ENCODE measurements at regions not wholly inside any gene's neighbourhood (a gene's known extent, or its start where the extent isn't known, plus 50 kb on each side); places are given as distances from the start of the nearest gene placed in this dataset.

DNA sequence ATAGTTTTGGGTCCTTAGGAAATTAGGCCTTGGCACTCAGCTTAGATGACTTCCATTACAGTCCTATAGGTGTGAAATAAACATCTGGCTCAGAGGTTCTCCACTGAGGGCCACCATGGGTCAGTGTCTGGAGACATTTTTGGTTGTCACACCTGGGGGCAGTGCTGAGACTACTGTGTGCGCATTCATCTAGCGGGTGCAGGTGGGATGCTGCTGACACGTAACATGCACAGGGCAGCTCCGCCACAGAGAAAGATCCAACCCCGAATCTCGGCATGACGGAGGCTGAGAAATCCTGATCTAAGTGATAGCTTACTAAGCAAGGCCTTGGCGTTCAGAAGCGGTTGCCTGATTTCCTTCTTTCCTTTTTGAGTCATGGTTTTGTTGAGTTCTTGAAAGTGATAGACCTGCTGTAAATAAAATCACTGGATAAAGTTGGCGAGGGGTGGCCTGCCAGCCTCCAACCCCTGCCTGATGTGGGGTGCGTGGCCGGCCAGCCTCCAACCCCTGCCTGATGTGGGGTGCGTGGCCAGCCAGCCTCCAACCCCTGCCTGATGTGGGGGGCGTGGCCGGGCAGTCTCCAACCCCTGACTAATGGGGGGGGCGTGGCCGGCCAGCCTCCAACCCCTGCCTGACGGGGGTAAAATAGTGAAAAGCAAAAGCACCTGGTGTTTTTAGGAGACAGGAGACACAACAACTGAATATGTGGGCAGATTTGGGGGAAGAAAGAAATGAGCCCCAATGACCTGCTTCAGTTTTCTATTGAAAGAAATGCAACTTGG is 158.1 kb downstream of the CDH26 start:
- no peak for TF ChIP-seq EP300 (IDR thresholded peaks at IDR 0.05)
- no peak for TF ChIP-seq POLR2A (IDR thresholded peaks at IDR 0.05)
- no peak for TF ChIP-seq POLR2AphosphoS5 (IDR thresholded peaks at IDR 0.05)
- TF ChIP-seq, protein P1, sequence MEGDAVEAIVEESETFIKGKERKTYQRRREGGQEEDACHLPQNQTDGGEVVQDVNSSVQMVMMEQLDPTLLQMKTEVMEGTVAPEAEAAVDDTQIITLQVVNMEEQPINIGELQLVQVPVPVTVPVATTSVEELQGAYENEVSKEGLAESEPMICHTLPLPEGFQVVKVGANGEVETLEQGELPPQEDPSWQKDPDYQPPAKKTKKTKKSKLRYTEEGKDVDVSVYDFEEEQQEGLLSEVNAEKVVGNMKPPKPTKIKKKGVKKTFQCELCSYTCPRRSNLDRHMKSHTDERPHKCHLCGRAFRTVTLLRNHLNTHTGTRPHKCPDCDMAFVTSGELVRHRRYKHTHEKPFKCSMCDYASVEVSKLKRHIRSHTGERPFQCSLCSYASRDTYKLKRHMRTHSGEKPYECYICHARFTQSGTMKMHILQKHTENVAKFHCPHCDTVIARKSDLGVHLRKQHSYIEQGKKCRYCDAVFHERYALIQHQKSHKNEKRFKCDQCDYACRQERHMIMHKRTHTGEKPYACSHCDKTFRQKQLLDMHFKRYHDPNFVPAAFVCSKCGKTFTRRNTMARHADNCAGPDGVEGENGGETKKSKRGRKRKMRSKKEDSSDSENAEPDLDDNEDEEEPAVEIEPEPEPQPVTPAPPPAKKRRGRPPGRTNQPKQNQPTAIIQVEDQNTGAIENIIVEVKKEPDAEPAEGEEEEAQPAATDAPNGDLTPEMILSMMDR (IDR thresholded peaks at IDR 0.05): no peak
- Histone ChIP-seq H3K9me3 (no peaks in the 10 kb centered on the region), H3K27me3 (peaks cover 0 to 38% (median 0%) of the 10 kb centered on the region in 3 donors), H3K4me3 (no peak overlapping the region), H3K4me1 (no peaks in the 10 kb centered on the region), H3K36me3 (no peaks in the 10 kb centered on the region), H3K27ac (no peak overlapping the region)
- DNase-seq: peak in 1 of 2 donors; percentile 13
- 73 to 85% (median 82%) methylated on average over 18 of the region's 18 CpGs for WGBS, 5 donors
- intact Hi-C loops (cut with DNase I; ENCODE audit: low total_unique reads): no loop called here

GRCh38 chr20:60117065-60117464 is 158.8 kb downstream of the CDH26 start:
- Histone ChIP-seq H3K4me3 (no peak overlapping the region), H3K27me3 (peaks cover 0 to 42% (median 4%) of the 10 kb centered on the region in 3 donors), H3K4me1 (no peaks in the 10 kb centered on the region), H3K36me3 (no peaks in the 10 kb centered on the region), H3K9me3 (no peaks in the 10 kb centered on the region), H3K27ac (no peak overlapping the region)
- no peak for TF ChIP-seq POLR2AphosphoS5 (IDR thresholded peaks at IDR 0.05)
- TF ChIP-seq, protein P1 (IDR thresholded peaks at IDR 0.05): no peak
- TF ChIP-seq EP300 (IDR thresholded peaks at IDR 0.05): no peak
- no peak for TF ChIP-seq POLR2A (IDR thresholded peaks at IDR 0.05)
- peak in 1 of 2 donors; percentile 2 for DNase-seq
- 37 to 54% (median 49%) methylated on average over 7 of the region's 7 CpGs for WGBS, 5 donors
- intact Hi-C loops (cut with DNase I; ENCODE audit: low total_unique reads): no loop called here

GRCh38 chr20:60121903-60122302 is 163.7 kb downstream of the CDH26 start:
- DNase-seq: no peak

GRCh38 chr20:60122671-60123070 is 164.4 kb downstream of the CDH26 start:
- intact Hi-C loops (cut with DNase I; ENCODE audit: low total_unique reads): no loop called here
- no peak for DNase-seq
- no peaks in the 10 kb centered on the region for H3K9me3 ChIP-seq
- H3K27ac ChIP-seq: no peak overlapping the region
- no peaks in the 10 kb centered on the region for H3K36me3 ChIP-seq
- no peak overlapping the region for H3K4me3 ChIP-seq
- H3K4me1 ChIP-seq: no peaks in the 10 kb centered on the region
- TF ChIP-seq EP300 (IDR thresholded peaks at IDR 0.05): no peak
- no peak for TF ChIP-seq POLR2AphosphoS5 (IDR thresholded peaks at IDR 0.05)
- no peak for TF ChIP-seq POLR2A (IDR thresholded peaks at IDR 0.05)
- TF ChIP-seq, protein P1 (IDR thresholded peaks at IDR 0.05): no peak
- WGBS, 5 donors: 81 to 95% (median 89%) methylated on average over 4 of the region's 4 CpGs
- peaks cover 0 to 52% (median 10%) of the 10 kb centered on the region in 3 donors for H3K27me3 ChIP-seq

More at GRCh38 chr20:60121903-60122302, 163.7 kb downstream of the CDH26 start:
- WGBS, 5 donors: 50 to 57% (median 55%) methylated on average over 9 of the region's 9 CpGs
- peaks cover 0 to 44% (median 10%) of the 10 kb centered on the region in 3 donors for H3K27me3 ChIP-seq
- intact Hi-C loops (cut with DNase I; ENCODE audit: low total_unique reads): no loop called here
- no peaks in the 10 kb centered on the region for H3K9me3 ChIP-seq
- TF ChIP-seq EP300 (IDR thresholded peaks at IDR 0.05) (no peak), POLR2AphosphoS5 (IDR thresholded peaks at IDR 0.05) (no peak), POLR2A (IDR thresholded peaks at IDR 0.05) (no peak)
- TF ChIP-seq, protein P1 (IDR thresholded peaks at IDR 0.05): no peak
- H3K36me3 ChIP-seq: no peaks in the 10 kb centered on the region
- no peak overlapping the region for H3K4me3 ChIP-seq
- H3K27ac ChIP-seq: no peak overlapping the region
- no peaks in the 10 kb centered on the region for H3K4me1 ChIP-seq

Data from stomach (tissue), 8 donors.